Left hindlimb (tissue), 1 donor: ENCODE measurements at regions not wholly inside any gene's neighbourhood (a gene's known extent, or its start where the extent isn't known, plus 50 kb on each side); places are given as distances from the start of the nearest gene placed in this dataset.
"Not testable (repeated sequence)": the region's sequence is repeated elsewhere in the genome, so short reads cannot be mapped to it uniquely, and the experiment has no call there.

Experiments
- DNase-seq: peaks from one replicate; pipeline ENCODE4 v3.0.0-alpha.2; 2018

DNA sequence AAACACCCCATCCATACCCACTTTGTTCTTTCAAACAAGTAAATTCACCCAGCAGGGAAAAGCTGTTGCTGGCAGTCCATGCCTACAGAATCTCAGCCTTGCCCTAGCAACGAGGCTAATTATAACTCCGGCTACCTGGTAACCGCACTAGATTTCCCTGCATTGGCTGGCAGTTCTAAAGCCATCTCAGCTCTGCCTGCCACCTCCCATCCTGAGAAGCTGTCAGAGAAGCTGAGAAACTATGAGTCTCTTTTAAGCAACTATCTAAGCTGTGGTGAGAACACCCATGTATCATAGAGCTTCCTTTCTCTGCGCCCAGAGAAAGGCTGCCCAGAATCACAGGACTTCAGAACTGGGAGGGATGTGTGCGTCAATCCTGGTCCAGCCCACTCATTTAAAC is 126.5 kb upstream of the NBPF9 start:
- not testable (repeated sequence) for DNase-seq

GRCh38 chr1:149234926-149235914 is 131.9 kb upstream of the NBPF9 start:
- DNase-seq = not testable (repeated sequence)

DNA sequence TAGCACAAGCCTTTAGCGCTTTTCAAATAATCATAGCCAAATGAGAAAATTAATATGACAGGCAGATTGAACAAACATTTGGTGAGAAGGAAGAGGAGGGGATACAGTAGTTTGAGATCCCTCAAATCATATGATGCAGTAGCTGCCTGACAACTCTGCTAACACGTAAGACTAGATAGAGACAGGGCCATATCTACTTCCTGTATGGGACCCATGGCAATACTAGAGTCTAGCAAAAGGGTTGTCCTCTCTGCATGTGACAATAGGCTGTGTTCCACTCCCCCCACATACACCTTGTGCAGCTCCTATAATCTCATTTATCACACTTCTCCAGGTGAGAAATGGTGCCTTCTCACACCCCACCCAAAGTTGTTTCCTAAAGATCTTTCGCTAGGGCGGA is 134.2 kb upstream of the NBPF9 start:
- DNase-seq = not testable (repeated sequence)

DNA sequence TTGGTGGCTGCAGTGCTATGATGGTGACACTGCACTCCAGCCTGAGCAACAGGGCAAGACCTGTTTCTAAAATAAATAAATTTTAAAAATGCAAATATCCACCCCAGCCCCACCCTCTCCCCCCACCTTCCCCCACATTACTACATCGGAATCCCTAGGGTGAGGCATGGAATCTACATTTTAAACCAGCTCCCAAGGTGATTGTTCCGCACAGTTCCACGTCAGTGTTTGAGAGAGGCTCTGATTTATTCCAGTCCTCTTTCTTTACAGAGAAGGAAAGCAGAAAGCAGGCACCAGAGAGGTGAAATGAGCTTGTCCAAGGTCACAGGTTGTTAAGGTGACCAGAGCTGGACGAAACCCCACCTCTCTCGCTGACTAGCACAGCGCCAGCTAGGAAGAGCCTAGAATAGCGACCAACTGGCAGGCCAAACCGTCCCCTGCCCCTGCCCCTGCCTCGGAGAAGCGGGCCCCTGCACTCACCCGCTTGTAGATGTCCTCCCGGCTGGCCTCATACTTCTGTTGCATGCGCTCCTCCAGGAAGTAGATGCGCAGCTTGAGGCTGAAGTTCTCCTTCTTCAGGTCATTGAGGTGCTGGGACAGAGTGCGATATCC is 136.7 kb upstream of the NBPF9 start:
- DNase-seq = not testable (repeated sequence)

GRCh38 chr1:149240530-149240929 is 137.2 kb upstream of the NBPF9 start:
- DNase-seq = not testable (repeated sequence)

DNA sequence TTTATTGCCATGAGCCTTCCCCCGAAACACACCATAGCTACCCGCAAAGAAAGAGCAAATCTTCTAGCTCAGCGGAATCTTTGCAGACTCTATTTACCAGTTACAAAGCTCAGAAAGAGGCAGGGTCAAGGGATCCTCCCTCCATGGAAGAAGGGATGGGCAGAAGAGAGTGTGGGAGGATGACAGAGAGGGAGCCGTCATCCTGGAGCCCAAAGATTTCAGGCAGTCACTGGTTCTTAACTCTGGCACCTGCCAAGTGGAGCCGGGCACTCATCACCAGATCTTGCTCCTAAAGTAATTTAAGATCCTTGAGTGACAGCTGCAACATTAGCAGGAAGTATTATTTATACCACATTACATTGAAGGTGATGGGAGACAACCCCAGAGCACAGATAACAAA is 137.9 kb upstream of the NBPF9 start:
- DNase-seq = not testable (repeated sequence)

DNA sequence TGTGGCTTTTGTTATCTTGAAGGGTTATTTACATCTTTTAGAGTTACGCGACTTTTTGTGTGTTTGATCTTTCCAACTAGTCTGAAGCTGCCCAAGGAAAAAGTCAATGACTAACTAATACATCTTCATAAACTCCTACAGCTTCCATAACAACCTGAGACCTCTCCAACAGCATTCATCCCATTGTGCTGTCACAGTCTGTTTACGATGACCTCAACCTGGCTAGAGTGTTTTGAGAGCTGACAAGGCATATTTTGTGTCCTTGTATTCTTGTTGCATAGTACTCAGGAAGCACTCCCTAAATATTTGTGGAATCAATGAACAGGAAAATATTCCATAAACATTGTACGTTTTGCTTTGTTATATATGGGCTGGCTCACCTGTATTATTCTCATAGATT is 140.2 kb upstream of the NBPF9 start:
- DNase-seq = not testable (repeated sequence)

DNA sequence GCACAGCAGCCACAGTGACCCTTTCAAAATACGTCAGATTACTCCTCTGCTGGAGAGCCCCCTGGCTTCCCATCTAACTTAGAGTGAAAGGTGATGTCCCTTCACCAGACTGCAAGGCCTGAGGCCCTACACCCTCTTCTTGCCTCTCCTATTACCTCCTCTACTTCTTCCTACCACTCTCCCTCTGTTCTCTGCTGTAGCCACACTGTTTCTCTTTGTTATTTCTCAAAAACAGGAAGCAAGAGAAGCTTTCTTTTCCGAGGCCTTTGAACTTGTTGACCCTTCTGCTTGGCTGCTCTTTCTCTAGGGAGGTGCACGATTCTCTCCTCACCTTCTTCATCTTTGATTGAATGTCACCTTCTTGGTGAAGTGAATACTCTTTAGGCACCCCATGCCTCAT is 141.3 kb upstream of the NBPF9 start:
- not testable (repeated sequence) for DNase-seq

- not testable (repeated sequence) for DNase-seq
Measured at GRCh38 chr1:149246212-149246611, 142.9 kb upstream of the NBPF9 start.

DNA sequence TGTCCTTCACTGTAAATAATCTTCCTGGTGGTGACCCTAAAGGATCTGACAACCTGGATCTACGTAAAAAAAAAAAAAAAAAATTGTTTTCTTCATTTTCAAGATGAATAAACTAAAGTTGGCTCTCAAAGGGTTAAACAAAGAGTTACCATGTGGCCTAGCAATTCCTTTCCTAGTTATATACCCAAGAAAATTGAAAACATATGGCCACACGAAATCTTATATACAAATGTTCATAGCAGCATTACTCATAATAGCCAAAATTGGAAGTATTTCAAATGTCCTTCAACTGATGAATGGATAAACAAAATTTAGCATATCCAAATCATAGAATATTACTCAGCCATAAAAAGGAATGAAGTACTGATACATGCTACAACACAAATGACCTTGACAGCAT is 145.3 kb upstream of the NBPF9 start:
- not testable (repeated sequence) for DNase-seq

DNA sequence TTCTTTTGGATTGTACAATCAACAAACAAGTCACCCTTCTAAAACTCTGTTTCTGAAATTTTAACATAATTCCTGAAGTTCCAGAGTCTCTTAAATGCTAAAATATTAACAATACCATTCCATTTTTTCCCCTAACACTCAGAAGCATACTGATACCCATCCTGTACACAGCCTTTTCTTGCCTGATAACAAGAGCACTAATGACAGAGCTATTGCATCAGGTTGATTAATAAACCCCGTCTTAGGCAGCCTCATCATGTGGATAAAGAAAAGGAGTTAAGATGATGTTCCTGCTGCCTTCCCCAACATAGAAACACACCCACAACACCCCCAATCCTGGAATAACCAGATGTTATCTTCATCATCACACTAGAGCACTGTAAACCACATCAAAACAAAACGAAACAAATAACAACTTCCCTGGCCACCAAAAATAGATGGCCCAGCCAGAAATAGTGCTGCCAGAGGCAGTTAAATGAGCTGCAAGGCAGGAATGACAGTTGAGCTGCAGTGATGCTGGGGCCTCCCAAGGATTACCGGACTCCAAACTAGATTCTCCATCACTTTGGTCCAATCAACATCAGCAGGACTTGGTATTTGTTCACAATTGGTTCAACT is 146.6 kb upstream of the NBPF9 start:
- DNase-seq = not testable (repeated sequence)

DNA sequence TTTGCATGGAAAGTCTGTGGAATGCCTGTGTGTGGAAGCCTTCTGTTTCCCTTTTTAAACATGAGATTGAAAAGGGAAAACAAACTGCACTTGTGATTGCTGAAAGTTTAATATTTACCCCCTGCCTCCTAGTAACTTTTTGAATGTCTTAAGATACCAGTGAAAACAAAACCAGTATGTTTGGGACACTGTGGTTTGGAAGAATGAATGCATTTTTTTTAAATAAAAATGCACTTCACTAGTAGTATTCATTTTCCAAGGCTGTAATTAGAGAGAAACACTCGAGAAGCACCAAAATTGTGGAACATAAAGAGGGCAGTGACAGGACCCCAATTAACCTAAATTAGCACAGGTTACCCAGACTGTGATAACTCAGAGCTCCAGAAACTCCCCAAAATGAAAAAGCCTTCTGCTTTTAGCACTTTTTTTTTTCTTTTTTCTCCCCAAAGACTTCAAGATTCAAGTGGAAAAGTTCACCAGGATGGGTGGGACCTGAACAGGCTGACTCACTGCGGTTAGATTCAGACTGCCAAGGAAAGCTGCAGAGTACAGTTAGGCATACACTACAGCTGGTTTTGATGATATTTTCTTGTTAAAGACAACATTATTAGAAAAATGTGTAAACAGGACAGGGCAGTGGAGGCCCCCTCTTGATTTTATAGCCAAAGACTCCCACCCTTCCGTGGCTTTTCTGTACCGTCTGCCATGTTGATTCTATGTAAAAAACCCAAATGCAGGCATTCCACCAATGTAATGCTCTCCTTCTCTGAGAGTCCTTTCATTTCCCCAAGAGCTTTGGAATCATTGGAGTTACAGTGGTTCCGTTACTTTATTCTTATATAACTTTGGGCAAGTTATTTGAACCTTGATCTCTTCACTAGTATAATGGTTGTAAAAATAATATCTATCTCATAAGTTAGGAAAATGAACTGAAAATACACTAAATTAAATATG is 151.8 kb upstream of the NBPF9 start:
- not testable (repeated sequence) for DNase-seq

- DNase-seq = not testable (repeated sequence)
Measured at GRCh38 chr1:149260284-149260683, 156.9 kb upstream of the NBPF9 start.

DNA sequence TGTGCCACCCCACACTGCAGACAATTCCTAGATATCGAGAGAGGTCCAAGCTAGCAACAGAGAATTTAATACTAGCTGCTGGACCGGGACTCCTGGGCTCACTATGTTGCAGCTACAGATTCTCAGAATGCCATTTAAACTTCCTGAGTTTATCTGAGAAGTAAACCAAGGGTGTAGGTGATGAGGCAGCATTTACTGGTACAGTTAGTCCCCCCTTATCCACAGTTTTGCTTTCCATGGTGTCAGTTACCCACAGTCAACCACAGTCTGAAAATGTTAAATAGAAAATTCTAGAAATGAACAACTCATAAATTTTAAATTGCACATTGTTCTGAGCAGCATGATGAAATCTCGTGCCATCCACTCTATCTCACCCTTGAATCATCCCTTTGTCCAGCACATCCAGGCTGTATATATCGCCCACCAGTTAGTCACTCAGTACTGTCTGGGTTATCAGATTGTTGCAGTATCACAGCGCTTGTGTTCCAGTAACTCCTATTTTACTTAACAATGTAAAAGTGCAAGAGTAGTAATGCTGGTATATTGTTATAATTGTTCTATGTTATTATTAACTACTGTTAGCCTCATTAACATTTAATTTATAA is 157.5 kb upstream of the NBPF9 start:
- DNase-seq = not testable (repeated sequence)

DNA sequence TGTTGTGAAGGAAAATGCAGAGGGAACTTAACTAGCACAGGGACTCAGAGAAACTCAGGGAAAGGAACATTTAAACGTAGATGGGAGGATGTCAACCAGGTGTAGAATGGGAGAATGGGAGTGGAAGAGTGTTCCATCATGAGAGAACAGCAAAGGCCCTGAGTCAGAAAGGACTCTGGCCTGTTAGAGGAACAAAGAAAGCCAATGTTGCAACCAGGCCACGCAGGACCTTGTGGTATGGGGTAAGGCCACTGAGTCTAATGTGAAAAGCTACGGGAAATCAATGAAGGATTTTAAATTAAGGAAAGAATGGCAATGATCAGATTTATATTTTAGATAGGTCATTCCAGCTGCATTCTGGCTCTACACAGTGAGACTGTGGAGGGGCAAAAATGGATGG is 163.9 kb upstream of the NBPF9 start:
- not testable (repeated sequence) for DNase-seq

GRCh38 chr1:149269001-149269702 is 165.8 kb upstream of the NBPF9 start:
- DNase-seq = not testable (repeated sequence)

DNA sequence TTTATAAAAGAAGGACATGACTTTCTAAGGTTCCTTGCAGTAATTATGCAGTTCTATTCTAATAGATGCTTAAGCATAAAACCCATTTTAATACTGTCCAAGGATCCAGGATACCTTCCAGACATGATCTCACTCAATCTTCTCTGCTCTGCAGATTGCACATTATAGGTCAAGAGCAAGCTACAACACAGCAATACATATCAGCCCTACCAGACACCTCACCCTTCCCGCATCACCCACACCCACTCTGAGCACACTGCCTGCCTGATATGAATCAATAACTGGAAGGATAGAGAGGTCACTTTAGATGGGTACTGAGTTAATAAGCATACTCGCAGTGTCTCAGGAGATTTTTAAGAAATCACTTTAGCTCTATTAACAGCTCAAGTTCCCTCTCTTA is 166.5 kb upstream of the NBPF9 start:
- not testable (repeated sequence) for DNase-seq

DNA sequence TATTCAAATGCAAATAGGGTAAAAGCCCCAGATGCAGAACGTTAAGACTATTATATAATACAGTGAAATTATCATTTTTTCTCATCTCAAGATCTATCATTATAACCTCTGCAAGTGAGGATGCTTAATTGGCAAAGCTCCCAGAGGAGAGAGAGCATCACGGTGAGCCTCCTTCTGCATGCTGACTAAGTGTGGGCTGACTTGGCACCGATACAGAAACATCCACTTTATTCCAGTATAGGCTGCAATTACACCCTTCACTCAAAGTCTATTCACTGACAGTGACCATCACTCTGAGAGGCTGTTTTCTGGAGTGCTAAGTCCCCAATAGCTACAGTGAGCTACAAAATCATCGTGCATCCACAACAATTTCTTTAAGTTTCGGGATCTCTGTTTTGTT is 171.1 kb upstream of the NBPF9 start:
- not testable (repeated sequence) for DNase-seq

DNA sequence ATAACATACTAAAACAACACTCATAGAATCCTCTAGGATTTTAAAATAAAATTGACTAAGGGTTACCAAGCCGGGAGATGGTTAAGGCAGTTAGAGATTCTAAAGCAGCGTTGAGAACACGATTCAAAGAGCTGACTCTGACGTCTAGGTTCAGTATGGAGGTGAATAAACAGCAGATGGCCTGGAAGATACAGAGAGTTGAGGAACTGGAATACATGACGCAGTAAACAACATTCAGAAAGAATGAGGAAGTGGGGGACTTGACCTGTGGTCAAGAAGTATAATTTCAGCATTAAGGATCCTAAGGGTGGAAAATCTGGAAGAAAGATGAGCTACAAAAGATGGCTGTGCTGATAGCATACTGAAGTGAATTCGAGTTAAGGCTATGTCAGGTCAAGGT is 172.5 kb upstream of the NBPF9 start:
- not testable (repeated sequence) for DNase-seq

DNA sequence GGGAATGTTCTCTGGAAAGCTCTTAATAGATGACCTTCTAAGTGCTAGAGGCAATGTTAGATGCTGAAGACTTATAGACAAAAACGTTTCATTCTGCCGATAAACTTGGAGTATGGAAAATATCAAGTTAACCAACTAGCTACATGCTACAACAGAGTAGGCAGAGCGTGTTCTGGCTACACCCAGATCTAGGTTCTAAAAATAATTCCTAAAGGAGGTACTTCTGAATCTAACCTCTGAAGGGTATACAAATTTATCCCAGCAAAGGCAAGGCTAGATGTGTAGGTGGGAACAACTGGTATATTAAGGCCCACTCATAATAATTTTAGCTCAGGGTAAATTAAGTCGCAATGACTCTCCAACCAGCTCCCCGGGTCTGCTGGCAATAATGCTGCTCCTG is 173.1 kb upstream of the NBPF9 start:
- DNase-seq = not testable (repeated sequence)

DNA sequence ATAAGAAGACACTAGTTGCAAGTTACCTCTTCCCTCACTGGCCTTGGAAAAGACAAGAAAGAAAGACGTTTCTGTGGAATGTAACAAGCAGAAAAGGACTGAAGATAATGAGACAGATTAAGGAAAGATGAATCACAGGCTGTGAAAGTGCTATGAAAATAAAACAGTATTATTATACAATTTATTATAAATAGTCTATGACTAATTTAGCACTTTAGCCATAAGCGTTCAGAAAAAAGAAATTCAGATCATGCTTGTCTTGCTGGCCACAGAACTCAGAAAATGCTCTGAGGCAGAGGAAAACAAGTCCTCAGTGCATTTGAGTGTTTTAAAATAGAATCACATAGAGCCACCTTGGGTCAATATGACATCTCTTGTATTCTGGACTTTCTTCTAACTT is 174.8 kb upstream of the NBPF9 start:
- DNase-seq = not testable (repeated sequence)
